Body of pancreas (tissue), 4 donors: ENCODE measurements at regions not wholly inside any gene's neighbourhood (a gene's known extent, or its start where the extent isn't known, plus 50 kb on each side); places are given as distances from the start of the nearest gene placed in this dataset.

Experiments used
- POLR2A ChIP-seq, 3 donors: fragments of 450-650 bp; IDR thresholded peaks; one replicate each; pipeline ENCODE4 v1.6.1; 2016; ENCODE audit warnings: antibody characterized with exemption in 3 of 3, mild to moderate bottlenecking in 2 of 3
- TF ChIP-seq, protein P1 (sequence below), 7 experiments: fragments of 450-650 bp in 4 of 7; fragments of 200-600 bp in 3 of 7; sonication (generic) in 3 of 7; IDR thresholded peaks; one replicate each; pipeline ENCODE4 v1.5.1; 2016 to 2019; ENCODE audit warnings: antibody characterized with exemption in 7 of 7

DNA sequence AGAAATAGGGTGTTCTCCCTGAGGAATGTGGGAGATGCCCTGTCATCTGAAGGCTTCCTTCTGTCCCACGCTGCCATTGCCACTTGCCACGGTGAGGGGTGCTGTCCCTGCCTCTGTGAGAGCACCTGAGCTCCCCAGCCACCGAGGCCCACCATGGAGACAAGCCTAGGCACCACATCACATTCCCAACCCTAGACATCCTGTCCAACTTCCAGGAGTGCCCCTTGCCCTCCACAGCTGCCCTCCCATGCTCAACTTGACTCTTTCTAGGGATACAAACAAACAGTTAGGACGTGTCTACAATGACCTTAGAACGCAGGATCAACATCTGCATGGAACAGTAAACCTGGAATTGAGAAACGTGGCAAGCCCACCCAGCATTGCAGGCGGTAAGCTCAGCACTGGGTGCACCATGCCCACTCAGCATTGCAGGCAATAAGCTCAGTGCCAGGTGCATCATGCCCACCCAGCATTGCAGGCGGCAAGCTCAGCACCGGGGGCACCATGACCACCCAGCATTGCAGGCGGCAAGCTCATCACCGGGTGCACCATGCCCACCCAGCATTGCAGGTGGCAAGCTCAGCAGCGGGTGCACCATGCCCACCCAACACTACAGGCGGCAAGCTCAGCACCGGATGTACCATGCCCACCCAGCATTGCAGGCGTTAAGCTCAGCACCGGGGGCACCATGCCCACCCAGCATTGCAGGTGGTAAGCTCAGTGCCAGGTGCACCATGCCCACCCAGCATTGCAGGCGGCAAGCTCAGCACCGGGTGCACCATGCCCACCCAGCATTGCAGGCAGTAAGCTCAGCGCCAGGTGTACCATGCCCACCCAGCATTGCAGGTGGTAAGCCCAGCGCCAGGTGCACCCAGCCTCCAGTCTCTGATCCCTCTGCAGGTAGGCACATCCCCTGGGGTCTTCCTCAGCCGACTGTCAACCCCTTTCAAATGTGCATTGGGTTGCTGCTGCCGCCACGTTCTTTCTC, 1463.9 kb downstream of the TBC1D22A start:
- TF ChIP-seq POLR2A (IDR thresholded peaks at IDR 0.05) = no peak
- TF ChIP-seq, protein P1, sequence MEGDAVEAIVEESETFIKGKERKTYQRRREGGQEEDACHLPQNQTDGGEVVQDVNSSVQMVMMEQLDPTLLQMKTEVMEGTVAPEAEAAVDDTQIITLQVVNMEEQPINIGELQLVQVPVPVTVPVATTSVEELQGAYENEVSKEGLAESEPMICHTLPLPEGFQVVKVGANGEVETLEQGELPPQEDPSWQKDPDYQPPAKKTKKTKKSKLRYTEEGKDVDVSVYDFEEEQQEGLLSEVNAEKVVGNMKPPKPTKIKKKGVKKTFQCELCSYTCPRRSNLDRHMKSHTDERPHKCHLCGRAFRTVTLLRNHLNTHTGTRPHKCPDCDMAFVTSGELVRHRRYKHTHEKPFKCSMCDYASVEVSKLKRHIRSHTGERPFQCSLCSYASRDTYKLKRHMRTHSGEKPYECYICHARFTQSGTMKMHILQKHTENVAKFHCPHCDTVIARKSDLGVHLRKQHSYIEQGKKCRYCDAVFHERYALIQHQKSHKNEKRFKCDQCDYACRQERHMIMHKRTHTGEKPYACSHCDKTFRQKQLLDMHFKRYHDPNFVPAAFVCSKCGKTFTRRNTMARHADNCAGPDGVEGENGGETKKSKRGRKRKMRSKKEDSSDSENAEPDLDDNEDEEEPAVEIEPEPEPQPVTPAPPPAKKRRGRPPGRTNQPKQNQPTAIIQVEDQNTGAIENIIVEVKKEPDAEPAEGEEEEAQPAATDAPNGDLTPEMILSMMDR (IDR thresholded peaks at IDR 0.05) = no peak
